Activated naive CD4-positive, alpha-beta T cell treated with anti-CD3 and anti-CD28 coated beads, Interleukin-2, amount 50 U/mL, for 24 hours (primary cell): ENCODE measurements at regions not wholly inside any gene's neighbourhood (a gene's known extent, or its start where the extent isn't known, plus 50 kb on each side); places are given as distances from the start of the nearest gene placed in this dataset.

Experiments used
- H3K27ac Mint-ChIP-seq: one replicate; pipeline ENCODE4 v1.8.0; 2021; ENCODE audit warnings: mild to moderate bottlenecking, mixed read lengths
- H3K27me3 Mint-ChIP-seq: one replicate; pipeline ENCODE4 v1.8.0; 2021; ENCODE audit warnings: mixed read lengths
- H3K36me3 Mint-ChIP-seq: one replicate; pipeline ENCODE4 v1.8.0; 2021; ENCODE audit warnings: mixed read lengths
- H3K4me1 Mint-ChIP-seq: one replicate; pipeline ENCODE4 v1.8.0; 2021; ENCODE audit warnings: mixed read lengths
- H3K4me3 Mint-ChIP-seq: one replicate; pipeline ENCODE4 v1.8.0; 2021; ENCODE audit warnings: mild to moderate bottlenecking, mixed read lengths
- H3K9me3 Mint-ChIP-seq: one replicate; pipeline ENCODE4 v1.8.0; 2021; ENCODE audit warnings: mixed read lengths

GRCh38 chr5:31078956-31079355, 114.5 kb upstream of the CDH6 start:
- Mint-ChIP-seq H3K4me1 (no peaks in the 10 kb centered on the region), H3K9me3 (no peaks in the 10 kb centered on the region), H3K27me3 (no peaks in the 10 kb centered on the region), H3K4me3 (no peak overlapping the region), H3K27ac (no peak overlapping the region), H3K36me3 (no peaks in the 10 kb centered on the region)

GRCh38 chr5:31075981-31076380, 117.5 kb upstream of the CDH6 start:
- Mint-ChIP-seq H3K36me3 (no peaks in the 10 kb centered on the region), H3K27me3 (no peaks in the 10 kb centered on the region), H3K4me3 (no peak overlapping the region), H3K27ac (no peak overlapping the region), H3K4me1 (no peaks in the 10 kb centered on the region), H3K9me3 (no peaks in the 10 kb centered on the region)

DNA sequence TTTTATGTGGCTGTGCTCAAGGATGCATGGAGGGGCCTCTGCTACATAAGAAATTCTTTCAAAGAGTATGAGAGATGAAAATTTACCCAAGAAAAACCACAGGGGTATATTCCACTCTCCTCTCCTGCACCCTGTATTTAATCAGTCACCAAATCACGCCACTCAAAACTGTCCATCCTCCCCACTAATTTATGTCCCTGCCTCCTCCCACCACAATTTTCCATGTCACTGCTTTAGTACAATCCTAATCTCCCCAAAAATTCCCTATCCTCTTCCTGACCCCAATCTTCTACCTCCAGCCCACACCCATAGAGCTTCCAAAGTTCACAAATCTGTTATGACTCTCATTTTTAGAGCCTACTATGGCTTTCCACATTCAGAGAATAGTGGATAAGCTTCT, 125.2 kb upstream of the CDH6 start:
- H3K36me3 Mint-ChIP-seq = no peaks in the 10 kb centered on the region
- H3K4me1 Mint-ChIP-seq = no peaks in the 10 kb centered on the region
- H3K4me3 Mint-ChIP-seq = no peak overlapping the region
- H3K27ac Mint-ChIP-seq = no peak overlapping the region
- peaks cover 9% of the 10 kb centered on the region for H3K9me3 Mint-ChIP-seq
- H3K27me3 Mint-ChIP-seq = peaks cover 3% of the 10 kb centered on the region

- H3K27ac Mint-ChIP-seq = no peak overlapping the region
- no peaks in the 10 kb centered on the region for H3K4me1 Mint-ChIP-seq
- peaks cover 18% of the 10 kb centered on the region for H3K9me3 Mint-ChIP-seq
- peaks cover 3% of the 10 kb centered on the region for H3K27me3 Mint-ChIP-seq
- H3K4me3 Mint-ChIP-seq = no peak overlapping the region
- no peaks in the 10 kb centered on the region for H3K36me3 Mint-ChIP-seq
These were observed 126.7 kb upstream of the CDH6 start for GRCh38 chr5:31066655-31067328.

GRCh38 chr5:31064215-31064614, 129.3 kb upstream of the CDH6 start:
- no peaks in the 10 kb centered on the region for H3K36me3 Mint-ChIP-seq
- H3K4me1 Mint-ChIP-seq = no peaks in the 10 kb centered on the region
- peaks cover 3% of the 10 kb centered on the region for H3K27me3 Mint-ChIP-seq
- no peak overlapping the region for H3K4me3 Mint-ChIP-seq
- H3K27ac Mint-ChIP-seq = no peak overlapping the region
- peaks cover 19% of the 10 kb centered on the region for H3K9me3 Mint-ChIP-seq

DNA sequence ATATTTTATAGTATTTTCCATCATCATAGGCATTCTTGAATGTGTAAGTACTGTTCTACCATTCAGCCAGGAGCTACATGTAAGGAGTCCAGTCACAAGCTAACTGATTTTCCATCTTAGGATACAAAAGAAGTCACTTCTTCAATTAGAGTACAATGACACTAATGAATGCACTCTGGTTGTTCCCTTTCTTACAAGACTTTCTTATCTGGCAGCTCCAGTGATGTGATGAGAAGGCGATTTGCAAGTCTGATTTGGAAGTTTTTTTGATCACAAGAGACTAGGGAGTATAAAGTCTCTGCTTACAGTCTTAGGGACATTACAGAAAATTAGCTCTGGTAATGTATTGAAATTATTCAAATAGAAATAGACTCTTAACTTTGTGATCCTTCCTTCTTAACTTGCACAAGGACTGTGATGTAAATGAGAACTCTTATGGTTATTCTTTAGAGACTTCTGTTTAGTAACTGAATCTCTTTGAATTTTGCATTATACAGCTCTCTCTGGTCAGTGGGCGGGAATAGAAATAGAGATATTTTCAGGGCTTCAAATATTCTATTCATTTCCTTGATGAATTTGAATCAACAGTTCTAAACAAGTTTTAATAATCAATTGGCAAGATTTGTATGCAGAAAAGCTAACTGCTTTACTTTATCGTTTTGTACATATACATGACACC, 130.4 kb upstream of the CDH6 start:
- H3K9me3 Mint-ChIP-seq = peaks cover 14% of the 10 kb centered on the region
- no peak overlapping the region for H3K27ac Mint-ChIP-seq
- H3K4me3 Mint-ChIP-seq = no peak overlapping the region
- H3K36me3 Mint-ChIP-seq = no peaks in the 10 kb centered on the region
- H3K4me1 Mint-ChIP-seq = no peaks in the 10 kb centered on the region
- H3K27me3 Mint-ChIP-seq = no peaks in the 10 kb centered on the region

GRCh38 chr5:31059889-31060288, 133.6 kb upstream of the CDH6 start:
- no peaks in the 10 kb centered on the region for H3K27me3 Mint-ChIP-seq
- no peak overlapping the region for H3K27ac Mint-ChIP-seq
- no peaks in the 10 kb centered on the region for H3K36me3 Mint-ChIP-seq
- no peak overlapping the region for H3K4me3 Mint-ChIP-seq
- H3K4me1 Mint-ChIP-seq = no peaks in the 10 kb centered on the region
- H3K9me3 Mint-ChIP-seq = peaks cover 14% of the 10 kb centered on the region

DNA sequence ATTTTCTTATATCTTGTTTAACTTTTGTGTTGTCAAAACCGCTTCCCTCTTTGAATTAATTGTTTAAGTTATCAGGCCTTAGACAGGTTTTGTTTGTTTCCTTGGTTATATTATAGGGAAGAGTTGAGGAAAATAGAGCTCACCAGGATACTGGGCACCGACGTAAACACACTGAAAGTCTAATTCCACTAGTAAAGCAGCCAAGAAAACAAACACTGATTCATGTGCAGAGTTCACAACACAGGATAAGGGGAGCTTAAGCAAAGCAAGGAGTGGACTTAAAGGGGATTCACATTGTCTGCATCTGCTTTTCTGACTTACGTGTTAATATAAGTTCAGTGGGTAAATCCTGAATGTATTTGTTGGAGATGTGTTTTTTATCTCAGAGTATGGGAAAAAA, 139.0 kb upstream of the CDH6 start:
- Mint-ChIP-seq H3K4me3 (no peak overlapping the region), H3K4me1 (no peaks in the 10 kb centered on the region), H3K9me3 (peaks cover 10% of the 10 kb centered on the region), H3K36me3 (no peaks in the 10 kb centered on the region), H3K27me3 (no peaks in the 10 kb centered on the region), H3K27ac (no peak overlapping the region)

DNA sequence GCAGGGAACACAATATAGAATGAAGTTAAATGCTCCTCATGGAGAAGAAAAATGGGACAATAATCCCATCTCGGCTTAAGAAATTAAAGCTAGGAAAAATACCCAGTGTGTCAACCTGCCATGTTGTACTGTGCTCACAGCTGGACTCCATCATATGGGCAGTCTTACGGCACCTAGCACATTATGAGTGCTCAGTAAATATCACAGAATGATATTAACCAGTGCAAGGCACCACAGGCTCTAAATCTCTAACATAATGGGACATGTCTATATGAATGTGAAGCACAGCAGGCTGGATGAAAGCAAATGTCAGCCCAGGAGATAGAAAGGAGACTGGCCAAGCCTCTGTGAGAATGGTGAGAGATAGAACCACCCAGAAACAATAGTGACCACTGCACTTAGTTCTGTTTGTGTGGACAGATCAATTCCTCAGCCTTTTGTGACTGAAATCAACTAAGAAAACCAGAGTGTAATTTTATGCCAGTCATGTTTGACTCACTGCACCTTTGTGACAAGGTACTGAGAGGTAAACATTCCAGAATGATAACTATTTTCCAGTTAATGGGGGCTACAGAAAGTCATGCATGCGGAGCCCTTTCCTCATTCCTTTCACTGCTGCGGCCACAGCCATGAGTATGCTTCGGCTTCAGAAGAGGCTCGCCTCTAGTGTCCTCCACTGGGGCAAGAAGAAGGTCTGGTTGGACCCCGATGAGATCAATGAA, 140.4 kb upstream of the CDH6 start:
- peaks cover 6% of the 10 kb centered on the region for H3K9me3 Mint-ChIP-seq

GRCh38 chr5:31051316-31051715, 142.2 kb upstream of the CDH6 start:
- no peaks in the 10 kb centered on the region for H3K36me3 Mint-ChIP-seq

More for the DNA sequence above, 140.4 kb upstream of the CDH6 start:
- Mint-ChIP-seq H3K36me3 (no peaks in the 10 kb centered on the region), H3K27ac (no peak overlapping the region), H3K4me1 (no peaks in the 10 kb centered on the region), H3K27me3 (no peaks in the 10 kb centered on the region), H3K4me3 (no peak overlapping the region)

GRCh38 chr5:31049936-31050704, 143.4 kb upstream of the CDH6 start:
- Mint-ChIP-seq H3K4me3 (no peak overlapping the region), H3K27me3 (no peaks in the 10 kb centered on the region), H3K4me1 (no peaks in the 10 kb centered on the region), H3K9me3 (peaks cover 7% of the 10 kb centered on the region), H3K36me3 (no peaks in the 10 kb centered on the region), H3K27ac (no peak overlapping the region)

More at GRCh38 chr5:31051316-31051715, 142.2 kb upstream of the CDH6 start:
- Mint-ChIP-seq H3K4me1 (no peaks in the 10 kb centered on the region), H3K9me3 (peaks cover 6% of the 10 kb centered on the region), H3K27ac (no peak overlapping the region), H3K4me3 (no peak overlapping the region), H3K27me3 (no peaks in the 10 kb centered on the region)

GRCh38 chr5:31049461-31049860, 144.0 kb upstream of the CDH6 start:
- Mint-ChIP-seq H3K27me3 (no peaks in the 10 kb centered on the region), H3K36me3 (no peaks in the 10 kb centered on the region), H3K4me3 (no peak overlapping the region), H3K27ac (no peak overlapping the region), H3K4me1 (no peaks in the 10 kb centered on the region), H3K9me3 (peaks cover 11% of the 10 kb centered on the region)

DNA sequence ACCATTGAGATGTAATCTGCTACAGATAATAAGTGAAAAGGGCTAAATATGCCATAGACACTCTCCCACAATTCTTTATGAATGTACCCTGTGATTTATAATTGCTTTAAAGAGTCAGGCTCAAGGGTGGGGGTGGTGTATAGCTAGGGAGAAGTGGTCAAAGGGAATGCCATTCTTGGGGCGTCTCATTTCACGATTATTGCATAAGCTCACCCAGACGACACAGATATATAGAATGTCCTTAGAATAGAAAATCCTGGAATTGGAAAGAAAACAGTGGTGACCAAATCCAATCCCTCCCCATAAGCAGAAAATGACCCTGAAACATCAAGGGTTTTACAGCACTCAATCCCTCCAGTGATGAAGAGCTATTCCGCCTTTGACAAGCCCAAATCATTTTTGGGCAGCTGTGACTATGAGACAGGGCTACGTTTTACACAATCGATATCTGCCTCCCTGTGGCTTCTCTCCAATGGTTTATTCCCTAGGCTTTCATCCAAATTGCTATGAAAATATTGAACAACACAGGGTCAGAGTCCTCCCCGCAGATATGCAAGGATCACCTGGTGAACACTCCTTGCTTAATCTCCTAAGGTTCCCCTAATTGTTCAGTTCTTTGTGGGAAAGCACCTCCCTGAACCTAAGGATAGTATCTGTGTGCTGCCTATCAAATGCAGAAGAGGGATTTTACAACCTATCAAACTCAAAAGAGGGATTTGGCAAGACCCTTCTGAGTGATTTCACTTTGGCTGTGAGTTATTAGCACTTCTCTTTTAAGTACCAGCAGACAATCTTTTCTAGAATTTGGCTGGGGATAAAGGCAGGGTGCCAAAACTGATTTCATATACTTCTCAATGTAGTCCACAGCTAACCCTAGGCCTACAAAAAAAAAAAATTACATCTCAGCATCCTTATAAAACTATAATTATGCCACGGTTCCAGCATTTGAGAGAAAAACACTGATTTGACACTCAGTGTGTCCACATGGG, 144.9 kb upstream of the CDH6 start:
- H3K27ac Mint-ChIP-seq = no peak overlapping the region
- H3K4me3 Mint-ChIP-seq = no peak overlapping the region
- H3K9me3 Mint-ChIP-seq = peaks cover 11% of the 10 kb centered on the region
- no peaks in the 10 kb centered on the region for H3K36me3 Mint-ChIP-seq
- H3K4me1 Mint-ChIP-seq = no peaks in the 10 kb centered on the region
- no peaks in the 10 kb centered on the region for H3K27me3 Mint-ChIP-seq

DNA sequence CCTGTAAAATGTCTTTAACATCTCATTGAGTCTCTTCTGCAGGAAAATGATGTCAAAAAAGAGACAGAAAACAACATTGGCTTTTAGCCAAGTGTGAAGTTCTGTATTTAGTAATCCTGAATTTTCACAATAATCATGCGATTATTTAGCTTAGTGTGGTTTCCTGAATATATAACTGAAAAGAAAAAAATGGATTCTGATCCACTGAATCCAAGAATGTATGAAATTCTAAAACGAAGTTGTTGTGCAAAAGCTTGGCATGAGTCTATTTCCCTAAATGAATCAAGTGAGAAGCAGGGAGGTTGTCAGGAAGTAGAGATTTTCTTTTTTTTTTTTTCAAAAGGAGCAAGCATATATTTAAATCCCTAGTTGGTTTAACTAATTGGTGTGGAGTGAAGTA, 145.9 kb upstream of the CDH6 start:
- no peaks in the 10 kb centered on the region for H3K4me1 Mint-ChIP-seq
- H3K27me3 Mint-ChIP-seq = no peaks in the 10 kb centered on the region
- H3K9me3 Mint-ChIP-seq = peaks cover 11% of the 10 kb centered on the region
- no peak overlapping the region for H3K4me3 Mint-ChIP-seq
- no peak overlapping the region for H3K27ac Mint-ChIP-seq
- H3K36me3 Mint-ChIP-seq = no peaks in the 10 kb centered on the region

DNA sequence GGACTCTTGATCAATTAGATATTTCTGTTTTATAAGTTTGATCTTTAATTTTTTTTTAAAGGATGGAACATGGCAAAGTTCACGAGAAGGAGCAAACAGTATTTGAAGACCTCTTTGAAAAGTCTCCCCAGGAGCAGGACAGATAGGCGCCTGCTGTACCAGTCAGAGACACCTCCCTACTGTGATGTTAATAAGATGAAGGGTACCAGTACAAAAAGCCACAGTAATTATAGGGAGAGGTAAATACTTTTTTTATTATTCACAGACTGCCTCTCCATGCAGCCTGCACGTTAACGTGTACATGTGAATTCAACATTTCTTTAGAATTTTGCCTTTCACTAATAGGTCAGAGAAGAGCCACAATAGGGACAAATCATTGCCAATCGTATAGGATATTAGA, 146.5 kb upstream of the CDH6 start:
- Mint-ChIP-seq H3K36me3 (no peaks in the 10 kb centered on the region), H3K4me1 (no peaks in the 10 kb centered on the region), H3K27ac (no peak overlapping the region), H3K27me3 (no peaks in the 10 kb centered on the region), H3K4me3 (no peak overlapping the region), H3K9me3 (peaks cover 11% of the 10 kb centered on the region)
